Upper lobe of left lung (tissue), 6 donors: ENCODE measurements at regions not wholly inside any gene's neighbourhood (a gene's known extent, or its start where the extent isn't known, plus 50 kb on each side); places are given as distances from the start of the nearest gene placed in this dataset.

Source experiments
- ATAC-seq, 2 donors: fragments of 200-7000 bp; cut with Tn5 transposase; one replicate each; pipeline ENCODE4 v1.9.1; 2022; ENCODE audit warnings: mild to moderate bottlenecking in 2 of 2, moderate library complexity in 2 of 2; ENCODE audit not compliant: low FRiP score in 2 of 2
- DNase-seq, 2 donors: peaks; one replicate each; pipeline ENCODE4 v3.0.0-alpha.2; 2019 to 2020
- H3K27ac ChIP-seq, 4 donors: fragments of 200-600 bp; sonication (generic); one replicate each; pipeline ENCODE4 v1.5.1; 2016 to 2019
- H3K27me3 ChIP-seq, 4 donors: fragments of 200-600 bp; sonication (generic); one replicate each; pipeline ENCODE4 v1.5.1; 2017 to 2019
- H3K36me3 ChIP-seq, 4 donors: fragments of 200-600 bp; sonication (generic); one replicate each; pipeline ENCODE4 v1.5.1; 2016 to 2019
- H3K4me1 ChIP-seq, 4 donors: fragments of 200-600 bp; sonication (generic); one replicate each; pipeline ENCODE4 v1.5.1; 2018 to 2019
- H3K4me3 ChIP-seq, 4 donors: fragments of 200-600 bp; sonication (generic); one replicate each; pipeline ENCODE4 v1.5.1; 2017 to 2019; ENCODE audit warnings: mild to moderate bottlenecking in 2 of 4, moderate library complexity in 1 of 4
- H3K9me3 ChIP-seq, 4 donors: fragments of 200-600 bp; sonication (generic); one replicate each; pipeline ENCODE4 v1.5.1; 2018 to 2019
- EP300 ChIP-seq, 4 donors: sonication (generic); formaldehyde crosslinking; IDR thresholded peaks; one replicate each; pipeline ENCODE4 v1.5.1; 2017; ENCODE audit warnings: antibody characterized with exemption in 4 of 4, control low read depth in 2 of 4
- POLR2A ChIP-seq, 4 donors: fragments of 450-650 bp; IDR thresholded peaks; one replicate each; pipeline ENCODE4 v1.5.1; 2016 to 2017; ENCODE audit warnings: antibody characterized with exemption in 4 of 4, mild to moderate bottlenecking in 2 of 4
- POLR2AphosphoS5 ChIP-seq, 2 donors: sonication (generic); formaldehyde crosslinking; IDR thresholded peaks; one replicate each; pipeline ENCODE4 v1.5.1; 2017; ENCODE audit warnings: antibody characterized with exemption in 2 of 2
- WGBS, 2 donors: methylation state at CpG; one replicate each; pipeline ENCODE4 v1.1.5; 2017 to 2018; 5-methylcytosine and 5-hydroxymethylcytosine counted together
- TF ChIP-seq, protein P1 (sequence below), 6 experiments: fragments of 450-650 bp in 4 of 6; fragments of 200-600 bp in 2 of 6; sonication (generic) in 2 of 6; IDR thresholded peaks; one replicate each; pipeline ENCODE4 v1.5.1; 2016 to 2019; ENCODE audit warnings: antibody characterized with exemption in 6 of 6
- donor health status: DM: no; HTN: no; CAD: no; lungs with moderate emphysema.
- donor health status: DM: no; HTN: yes; CAD: no; lungs with severe emphysema.

DNA sequence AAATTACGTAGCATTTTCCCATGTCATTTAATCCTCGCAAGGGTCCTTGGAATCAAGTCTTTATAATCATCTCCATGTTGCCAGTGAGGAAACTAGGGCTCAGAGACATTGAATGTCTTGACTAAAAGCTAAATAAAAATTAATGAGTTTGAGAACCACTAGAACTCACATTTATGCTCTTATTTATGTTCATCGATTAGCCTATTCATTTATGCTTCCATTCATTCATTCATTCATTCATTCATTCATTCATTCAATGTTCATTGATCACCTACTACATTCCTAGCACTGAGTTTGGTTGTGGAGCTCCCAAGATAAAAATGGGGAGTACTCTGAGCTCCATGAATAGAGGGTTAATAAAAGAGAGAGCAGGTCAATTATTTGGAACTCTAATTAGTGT is 59.7 kb downstream of the KCNA1 start:
- Histone ChIP-seq H3K9me3 (no peaks in the 10 kb centered on the region), H3K4me3 (no peak overlapping the region), H3K27me3 (no peaks in the 10 kb centered on the region), H3K36me3 (no peaks in the 10 kb centered on the region), H3K27ac (no peak overlapping the region), H3K4me1 (no peaks in the 10 kb centered on the region)
- ATAC-seq (no peak), DNase-seq (no peak)
- no peak for TF ChIP-seq POLR2A (IDR thresholded peaks at IDR 0.05)
- TF ChIP-seq, protein P1, sequence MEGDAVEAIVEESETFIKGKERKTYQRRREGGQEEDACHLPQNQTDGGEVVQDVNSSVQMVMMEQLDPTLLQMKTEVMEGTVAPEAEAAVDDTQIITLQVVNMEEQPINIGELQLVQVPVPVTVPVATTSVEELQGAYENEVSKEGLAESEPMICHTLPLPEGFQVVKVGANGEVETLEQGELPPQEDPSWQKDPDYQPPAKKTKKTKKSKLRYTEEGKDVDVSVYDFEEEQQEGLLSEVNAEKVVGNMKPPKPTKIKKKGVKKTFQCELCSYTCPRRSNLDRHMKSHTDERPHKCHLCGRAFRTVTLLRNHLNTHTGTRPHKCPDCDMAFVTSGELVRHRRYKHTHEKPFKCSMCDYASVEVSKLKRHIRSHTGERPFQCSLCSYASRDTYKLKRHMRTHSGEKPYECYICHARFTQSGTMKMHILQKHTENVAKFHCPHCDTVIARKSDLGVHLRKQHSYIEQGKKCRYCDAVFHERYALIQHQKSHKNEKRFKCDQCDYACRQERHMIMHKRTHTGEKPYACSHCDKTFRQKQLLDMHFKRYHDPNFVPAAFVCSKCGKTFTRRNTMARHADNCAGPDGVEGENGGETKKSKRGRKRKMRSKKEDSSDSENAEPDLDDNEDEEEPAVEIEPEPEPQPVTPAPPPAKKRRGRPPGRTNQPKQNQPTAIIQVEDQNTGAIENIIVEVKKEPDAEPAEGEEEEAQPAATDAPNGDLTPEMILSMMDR (IDR thresholded peaks at IDR 0.05), result no peak
- no peak for TF ChIP-seq EP300 (IDR thresholded peaks at IDR 0.05)
- no peak for TF ChIP-seq POLR2AphosphoS5 (IDR thresholded peaks at IDR 0.05)
- WGBS, 2 donors, result 85 to 87% methylated on average over 3 of the region's 3 CpGs

DNA sequence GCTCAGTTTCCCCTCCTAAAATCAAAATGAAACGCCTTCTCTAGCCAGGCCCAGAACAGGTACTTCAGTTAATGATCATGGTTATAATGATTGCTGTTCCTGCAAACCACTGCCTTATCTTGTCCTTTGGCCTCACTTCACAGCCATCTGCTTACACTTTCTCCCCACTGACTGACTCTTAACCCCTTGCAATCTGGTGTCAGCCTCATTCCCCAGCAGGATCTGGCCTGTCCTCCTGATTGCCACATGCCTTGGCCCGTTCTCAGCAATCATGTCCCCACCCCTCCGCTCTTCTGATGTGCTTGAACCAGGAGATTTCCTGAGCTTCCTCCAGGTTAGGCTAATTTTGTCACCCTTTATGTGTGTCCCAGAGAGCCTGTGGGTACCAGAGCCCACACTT is 64.5 kb downstream of the KCNA1 start:
- H3K4me1 ChIP-seq, result no peaks in the 10 kb centered on the region
- no peaks in the 10 kb centered on the region for H3K27me3 ChIP-seq
- H3K36me3 ChIP-seq, result no peaks in the 10 kb centered on the region
- TF ChIP-seq POLR2AphosphoS5 (IDR thresholded peaks at IDR 0.05), result no peak
- no peak for TF ChIP-seq EP300 (IDR thresholded peaks at IDR 0.05)
- TF ChIP-seq, protein P1 (IDR thresholded peaks at IDR 0.05), result no peak
- no peak for TF ChIP-seq POLR2A (IDR thresholded peaks at IDR 0.05)
- no peaks in the 10 kb centered on the region for H3K9me3 ChIP-seq
- ATAC-seq (no peak), DNase-seq (no peak)
- WGBS, 2 donors, result 63 to 64% methylated on average over 3 of the region's 3 CpGs
- no peak overlapping the region for H3K4me3 ChIP-seq
- H3K27ac ChIP-seq, result no peak overlapping the region

DNA sequence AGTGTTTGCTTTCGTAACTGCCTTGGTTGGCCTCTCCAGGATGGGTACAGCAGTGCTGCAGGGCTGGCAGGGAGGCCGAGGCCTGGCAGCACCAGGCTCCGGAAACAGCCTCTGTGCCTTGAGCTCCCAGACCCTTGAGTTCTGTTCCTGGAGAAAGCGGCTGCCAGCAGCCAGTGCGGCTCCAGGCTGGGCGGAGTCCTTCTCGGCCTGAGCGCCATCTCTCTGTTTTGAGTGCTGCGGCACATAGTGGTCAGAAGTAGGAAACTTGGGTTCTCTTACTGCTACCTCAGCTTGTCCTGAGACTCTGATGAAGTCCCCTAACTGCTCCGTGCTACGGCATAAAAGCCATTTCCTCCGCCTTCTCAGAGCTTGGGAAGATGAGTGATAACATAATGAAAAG is 65.9 kb downstream of the KCNA1 start:
- TF ChIP-seq EP300 (IDR thresholded peaks at IDR 0.05), result no peak
- no peak for TF ChIP-seq POLR2AphosphoS5 (IDR thresholded peaks at IDR 0.05)
- no peak for TF ChIP-seq POLR2A (IDR thresholded peaks at IDR 0.05)
- TF ChIP-seq, protein P1 (IDR thresholded peaks at IDR 0.05), result no peak
- Histone ChIP-seq H3K27me3 (no peaks in the 10 kb centered on the region), H3K27ac (no peak overlapping the region), H3K9me3 (no peaks in the 10 kb centered on the region), H3K36me3 (no peaks in the 10 kb centered on the region), H3K4me3 (no peak overlapping the region), H3K4me1 (no peaks in the 10 kb centered on the region)
- 57 to 62% methylated on average over 6 to 12 of the region's 12 CpGs for WGBS, 2 donors
- ATAC-seq (peak; percentile 44 to 55), DNase-seq (peak in 1 of 2 donors; percentile 67)

DNA sequence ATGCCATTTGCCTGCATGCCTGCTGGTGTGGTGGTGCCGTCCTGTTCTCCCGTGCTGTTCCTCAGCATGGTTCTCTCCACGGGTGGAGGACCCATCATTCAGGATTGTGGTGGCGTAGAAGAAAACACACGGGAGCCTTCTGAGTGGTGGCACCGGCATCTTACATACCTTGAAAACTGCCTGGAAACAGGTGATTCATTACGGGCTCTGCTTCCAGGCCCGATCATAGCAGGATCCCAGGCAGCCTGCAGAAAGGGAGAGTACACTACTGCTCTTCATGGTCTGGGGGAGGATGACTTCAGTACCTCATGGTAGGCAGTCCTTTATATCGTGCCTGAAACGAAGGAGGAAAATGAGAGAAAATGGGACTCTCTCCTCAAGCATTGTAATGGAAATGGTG is 66.6 kb upstream of the KCNA5 start:
- Histone ChIP-seq H3K36me3 (no peaks in the 10 kb centered on the region), H3K27ac (no peak overlapping the region), H3K4me1 (no peaks in the 10 kb centered on the region), H3K27me3 (no peaks in the 10 kb centered on the region), H3K9me3 (no peaks in the 10 kb centered on the region), H3K4me3 (no peak overlapping the region)
- WGBS, 2 donors, result 87 to 90% methylated on average over 10 of the region's 10 CpGs
- TF ChIP-seq POLR2AphosphoS5 (IDR thresholded peaks at IDR 0.05) (no peak), POLR2A (IDR thresholded peaks at IDR 0.05) (no peak), EP300 (IDR thresholded peaks at IDR 0.05) (no peak)
- TF ChIP-seq, protein P1 (IDR thresholded peaks at IDR 0.05), result no peak
- ATAC-seq, result no peak
- DNase-seq, result no peak

DNA sequence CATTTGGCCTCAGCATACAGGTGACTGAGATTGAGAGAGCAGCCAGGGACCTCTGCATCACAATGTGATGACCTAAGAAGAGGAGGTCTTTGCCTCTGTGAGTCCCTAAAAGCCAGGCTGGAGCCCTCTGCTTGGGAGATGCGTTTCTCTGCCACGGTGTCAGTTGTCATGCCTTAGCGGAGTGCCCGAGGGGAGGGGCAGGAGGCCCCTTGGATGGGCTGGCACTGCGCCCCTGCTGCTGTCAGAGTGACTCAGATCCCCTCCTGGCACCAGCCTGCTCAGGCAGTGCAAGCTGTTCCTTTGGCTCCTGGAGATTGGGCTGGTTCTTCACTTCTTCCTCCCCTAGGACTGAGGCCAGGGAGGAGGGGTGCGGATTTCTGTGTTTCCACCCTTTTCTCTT is 64.9 kb upstream of the KCNA5 start:
- H3K4me1 ChIP-seq, result no peaks in the 10 kb centered on the region
- H3K27me3 ChIP-seq, result no peaks in the 10 kb centered on the region
- H3K36me3 ChIP-seq, result no peaks in the 10 kb centered on the region

More for the DNA sequence above, 64.9 kb upstream of the KCNA5 start:
- DNase-seq (no peak), ATAC-seq (no peak)
- TF ChIP-seq, protein P1 (IDR thresholded peaks at IDR 0.05), result no peak
- TF ChIP-seq EP300 (IDR thresholded peaks at IDR 0.05) (no peak), POLR2AphosphoS5 (IDR thresholded peaks at IDR 0.05) (no peak), POLR2A (IDR thresholded peaks at IDR 0.05) (no peak)
- no peak overlapping the region for H3K4me3 ChIP-seq
- 34 to 52% methylated on average over 3 to 6 of the region's 6 CpGs for WGBS, 2 donors
- no peaks in the 10 kb centered on the region for H3K9me3 ChIP-seq
- no peak overlapping the region for H3K27ac ChIP-seq
